Keratinocyte (primary cell): ENCODE measurements at regions not wholly inside any gene's neighbourhood (a gene's known extent, or its start where the extent isn't known, plus 50 kb on each side); places are given as distances from the start of the nearest gene placed in this dataset.
A peak's percentile ranks its signal among the peaks of the same experiment; 100 is the strongest.

Source experiments
- DNase-seq: peaks from one replicate; pipeline ENCODE4 v3.0.0-alpha.2; 2011; ENCODE audit warnings: low read depth, missing footprints, low spot score
- FAIRE-seq: peaks from 2 replicates; lab custom pipeline; 2011; peaks lifted over from hg19 to GRCh38; lab: Jason Lieb, UNC
- H2AFZ ChIP-seq: 2 replicates; pipeline ENCODE4 v1.6.0; 2012; ENCODE audit warnings: low read length, control low read depth, inconsistent platforms; ENCODE audit not compliant: control insufficient read depth
- H3K27ac ChIP-seq: 2 replicates; pipeline ENCODE4 v1.5.1; 2011; ENCODE audit warnings: low read length; ENCODE audit not compliant: control insufficient read depth, insufficient read depth
- H3K27me3 ChIP-seq: 3 replicates; pipeline ENCODE4 v1.6.0; 2011; ENCODE audit warnings: low read length; ENCODE audit not compliant: control insufficient read depth, insufficient read depth; ENCODE audit errors: extremely low read depth
- H3K36me3 ChIP-seq, 2 experiments: 2 replicates in 1 of 2; 3 replicates in 1 of 2; pipeline ENCODE4 v1.5.1; 2011; ENCODE audit warnings: low read length in 2 of 2, mild to moderate bottlenecking in 1 of 2; ENCODE audit not compliant: control insufficient read depth in 2 of 2, insufficient read depth in 2 of 2; ENCODE audit errors: extremely low read depth in 1 of 2
- H3K4me1 ChIP-seq: 3 replicates; pipeline ENCODE4 v1.5.1; 2011; ENCODE audit warnings: low read length; ENCODE audit not compliant: control insufficient read depth, insufficient read depth; ENCODE audit errors: extremely low read depth
- H3K4me2 ChIP-seq: 3 replicates; pipeline ENCODE4 v1.6.0; 2011; ENCODE audit warnings: low read depth, low read length; ENCODE audit not compliant: control insufficient read depth, insufficient read depth; ENCODE audit errors: extremely low read depth
- H3K4me3 ChIP-seq, 3 experiments: fragments of 200-600 bp in 1 of 3; sonication (generic) in 1 of 3; 2 replicates in 2 of 3; 3 replicates in 1 of 3; pipeline ENCODE4 v1.5.1; 2011 to 2016; ENCODE audit warnings: low read length in 3 of 3, mild to moderate bottlenecking in 3 of 3, control low read depth in 2 of 3, inconsistent platforms in 1 of 3, low read depth in 1 of 3, mixed read lengths in 1 of 3, mixed run types in 1 of 3, moderate library complexity in 1 of 3; ENCODE audit not compliant: control insufficient read depth in 2 of 3, insufficient read depth in 2 of 3; ENCODE audit errors: extremely low read depth in 1 of 3
- H3K79me2 ChIP-seq: 2 replicates; pipeline ENCODE4 v1.6.0; 2012; ENCODE audit warnings: low read length; ENCODE audit not compliant: control insufficient read depth, insufficient read depth
- H3K9ac ChIP-seq: 3 replicates; pipeline ENCODE4 v1.6.0; 2011; ENCODE audit warnings: low read length; ENCODE audit not compliant: control insufficient read depth, insufficient read depth; ENCODE audit errors: extremely low read depth
- H3K9me1 ChIP-seq: 3 replicates; pipeline ENCODE4 v1.6.0; 2011; ENCODE audit warnings: low read length; ENCODE audit not compliant: control insufficient read depth, insufficient read depth; ENCODE audit errors: extremely low read depth
- H3K9me3 ChIP-seq: 2 replicates; pipeline ENCODE4 v1.5.1; 2012; ENCODE audit warnings: low read depth, low read length; ENCODE audit not compliant: control insufficient read depth
- H4K20me1 ChIP-seq: 3 replicates; pipeline ENCODE4 v1.6.0; 2011; ENCODE audit warnings: low read length; ENCODE audit not compliant: control insufficient read depth, insufficient read depth; ENCODE audit errors: extremely low read depth
- CTCF ChIP-seq, 3 experiments: IDR thresholded peaks in 1 of 3; conservative IDR thresholded peaks in 1 of 3; optimal IDR thresholded peaks in 1 of 3; 2 replicates in 2 of 3; 3 replicates in 1 of 3; pipeline versions ENCODE3 to v1.5.1; 2011; ENCODE audit warnings: low read length in 3 of 3, mild to moderate bottlenecking in 3 of 3, moderate library complexity in 2 of 3, control low read depth in 1 of 3, inconsistent platforms in 1 of 3; ENCODE audit not compliant: insufficient read depth in 2 of 3; ENCODE audit errors: extremely low read depth in 1 of 3
- EZH2 ChIP-seq: IDR thresholded peaks from one replicate; pipeline ENCODE4 v1.6.1; 2012; ENCODE audit warnings: inconsistent platforms, mild to moderate bottlenecking, low read length, moderate library complexity
- dilution Hi-C: fragments of 300-500 bp; cut with MboI; formaldehyde crosslinking; loops from one replicate; pipeline ENCODE4 v1.7.0; 2020; ENCODE audit warnings: low sequenced_read_pairs; ENCODE audit not compliant: extremely low pct_ligation_motif_present

- Histone ChIP-seq H3K79me2 (no peaks in the 10 kb centered on the region), H3K9me3 (no peaks in the 10 kb centered on the region), H3K27ac (no peak overlapping the region), H4K20me1 (no peaks in the 10 kb centered on the region), H3K36me3 (no peaks in the 10 kb centered on the region), H3K4me2 (no peak overlapping the region), H3K4me1 (peaks cover 34% of the 10 kb centered on the region), H3K27me3 (no peaks in the 10 kb centered on the region), H3K9me1 (no peaks in the 10 kb centered on the region), H3K9ac (no peak overlapping the region), H3K4me3 (no peak overlapping the region), H2AFZ (no peak overlapping the region)
- dilution Hi-C loops: no loop called here
- TF ChIP-seq CTCF (optimal IDR thresholded peaks at IDR 0.05 in 1 of 3, IDR thresholded peaks at IDR 0.05 in 1 of 3, conservative IDR thresholded peaks at IDR 0.05 in 1 of 3; ENCODE audit: extremely low read depth in 1 of 3, insufficient read depth in 2 of 3, low read length in 3 of 3) (no peak), EZH2 (no peak)
- DNase-seq (no peak), FAIRE-seq (no peak)
Observed at GRCh38 chr12:4119157-4119761, 154.3 kb upstream of the CCND2 start.

GRCh38 chr12:4118601-4119156, 154.9 kb upstream of the CCND2 start:
- TF ChIP-seq CTCF (optimal IDR thresholded peaks at IDR 0.05 in 1 of 3, IDR thresholded peaks at IDR 0.05 in 1 of 3, conservative IDR thresholded peaks at IDR 0.05 in 1 of 3; ENCODE audit: extremely low read depth in 1 of 3, insufficient read depth in 2 of 3, low read length in 3 of 3): no peak
- TF ChIP-seq EZH2: no peak
- peak; percentile 39 for FAIRE-seq
- dilution Hi-C loops: no loop called here

More at GRCh38 chr12:4118601-4119156, 154.9 kb upstream of the CCND2 start:
- Histone ChIP-seq H3K79me2 (no peaks in the 10 kb centered on the region), H3K36me3 (no peaks in the 10 kb centered on the region), H3K27ac (no peak overlapping the region), H3K4me3 (no peak overlapping the region), H3K27me3 (no peaks in the 10 kb centered on the region), H2AFZ (no peak overlapping the region), H3K4me2 (no peak overlapping the region), H4K20me1 (no peaks in the 10 kb centered on the region), H3K4me1 (peaks cover 34% of the 10 kb centered on the region), H3K9ac (no peak overlapping the region), H3K9me3 (no peaks in the 10 kb centered on the region), H3K9me1 (no peaks in the 10 kb centered on the region)
- no peak for DNase-seq
